NCI-H446 (cell line): ENCODE measurements at regions not wholly inside any gene's neighbourhood (a gene's known extent, or its start where the extent isn't known, plus 50 kb on each side); places are given as distances from the start of the nearest gene placed in this dataset.

Experiments used
- DNase-seq, 2 experiments: peaks; one replicate each; lab custom pipeline; 2025; lab: John Stamatoyannopoulos, UW

GRCh38 chr2:222993920-222994650 lies 57.9 kb upstream of the KCNE4 start:
- DNase-seq: peak; percentile 58 to 90

GRCh38 chr2:222998459-222998858 lies 53.5 kb upstream of the KCNE4 start:
- DNase-seq: no peak

GRCh38 chr2:223000872-223001796 lies 50.9 kb upstream of the KCNE4 start:
- DNase-seq: no peak

GRCh38 chr2:223001797-223002175 lies 50.2 kb upstream of the KCNE4 start:
- no peak for DNase-seq
